HEK293 (cell line): ENCODE measurements at regions not wholly inside any gene's neighbourhood (a gene's known extent, or its start where the extent isn't known, plus 50 kb on each side); places are given as distances from the start of the nearest gene placed in this dataset.

Experiments
- MZF1 ChIP-seq: fragments of 450-650 bp; formaldehyde crosslinking; IDR thresholded peaks from 2 replicates; pipeline ENCODE4 v1.5.1; 2017; ENCODE audit warnings: missing biosample characterization, missing genetic modification characterization, borderline replicate concordance
- ZNF366 ChIP-seq: fragments of 450-650 bp; formaldehyde crosslinking; conservative IDR thresholded peaks from 2 replicates; pipeline ENCODE4 v1.5.1; 2016; ENCODE audit warnings: missing biosample characterization, missing genetic modification characterization

- TF ChIP-seq ZNF366 (no peak), MZF1 (tag by site-specific recombination) (no peak)
Observed at GRCh38 chr2:64341461-64341860, 112.5 kb upstream of the LGALSL start.
